ENCODE measurements at regions not wholly inside any gene's neighbourhood (a gene's known extent, or its start where the extent isn't known, plus 50 kb on each side); places are given as distances from the start of the nearest gene placed in this dataset.

GRCh38 chr4:12548678-12549077 lies 935.5 kb downstream of the RAB28 start:
- intact Hi-C loops (cut with DNase I) = no loop called here
- H3K27me3 ChIP-seq = no peaks in the 10 kb centered on the region
- no peaks in the 10 kb centered on the region for H3K36me3 ChIP-seq
- no peak overlapping the region for H3K27ac ChIP-seq
- DNase-seq (no peak), ATAC-seq (no peak)
- no peak for TF ChIP-seq CTCF (IDR thresholded peaks at IDR 0.05)
- H3K4me3 ChIP-seq = no peak overlapping the region
- WGBS, 2 donors = 49 to 59% methylated on average over 4 of the region's 4 CpGs
- peaks cover 0 to 18% (median 0%) of the 10 kb centered on the region in 11 donors for H3K9me3 ChIP-seq
- no peaks in the 10 kb centered on the region for H3K4me1 ChIP-seq

GRCh38 chr4:12545812-12546211 lies 938.3 kb downstream of the RAB28 start:
- Histone ChIP-seq H3K4me3 (no peak overlapping the region), H3K9me3 (peaks cover 0 to 6% (median 0%) of the 10 kb centered on the region in 11 donors), H3K27ac (no peak overlapping the region), H3K27me3 (no peaks in the 10 kb centered on the region), H3K36me3 (no peaks in the 10 kb centered on the region), H3K4me1 (no peaks in the 10 kb centered on the region)
- no peak for DNase-seq
- no peak for ATAC-seq
- intact Hi-C loops (cut with DNase I) = no loop called here
- 75 to 84% methylated on average over 1 of the region's 1 CpG for WGBS, 2 donors
- no peak for TF ChIP-seq CTCF (IDR thresholded peaks at IDR 0.05)

GRCh38 chr4:12538162-12538561 lies 946.0 kb downstream of the RAB28 start:
- Histone ChIP-seq H3K27ac (no peak overlapping the region), H3K27me3 (no peaks in the 10 kb centered on the region), H3K4me3 (no peak overlapping the region), H3K4me1 (no peaks in the 10 kb centered on the region), H3K9me3 (no peaks in the 10 kb centered on the region), H3K36me3 (no peaks in the 10 kb centered on the region)
- 90 to 91% methylated on average over 17 of the region's 17 CpGs for WGBS, 2 donors
- ATAC-seq = no peak
- no peak for TF ChIP-seq CTCF (IDR thresholded peaks at IDR 0.05)
- peak in 1 of 2 donors; percentile 5 for DNase-seq
- intact Hi-C loops (cut with DNase I) = no loop called here

- no peaks in the 10 kb centered on the region for H3K27me3 ChIP-seq
- H3K4me3 ChIP-seq = no peak overlapping the region
- TF ChIP-seq CTCF (IDR thresholded peaks at IDR 0.05) = no peak
- no peak overlapping the region for H3K27ac ChIP-seq
- H3K9me3 ChIP-seq = no peaks in the 10 kb centered on the region
- intact Hi-C loops (cut with DNase I) = no loop called here
- DNase-seq (no peak), ATAC-seq (no peak)
- H3K4me1 ChIP-seq = no peaks in the 10 kb centered on the region
- H3K36me3 ChIP-seq = no peaks in the 10 kb centered on the region
- WGBS, 2 donors = 80 to 91% methylated on average over 1 of the region's 1 CpG
Measured at GRCh38 chr4:12534684-12535083, 949.5 kb downstream of the RAB28 start.

GRCh38 chr4:12519426-12519825 lies 964.7 kb downstream of the RAB28 start:
- peaks cover 0 to 14% (median 0%) of the 10 kb centered on the region in 11 donors for H3K9me3 ChIP-seq
- DNase-seq (no peak), ATAC-seq (no peak)
- intact Hi-C loops (cut with DNase I) = no loop called here
- no peaks in the 10 kb centered on the region for H3K4me1 ChIP-seq
- no peak overlapping the region for H3K27ac ChIP-seq
- no peaks in the 10 kb centered on the region for H3K27me3 ChIP-seq
- no peak overlapping the region for H3K4me3 ChIP-seq
- H3K36me3 ChIP-seq = no peaks in the 10 kb centered on the region
- TF ChIP-seq CTCF (IDR thresholded peaks at IDR 0.05) = no peak
